Endothelial cell of umbilical vein (primary cell): ENCODE measurements at regions not wholly inside any gene's neighbourhood (a gene's known extent, or its start where the extent isn't known, plus 50 kb on each side); places are given as distances from the start of the nearest gene placed in this dataset.

Experiments used
- BruUV-seq: library from RNA; stranded (reverse); fragments of 400-500 nt; replicated peaks from 2 replicates; lab custom pipeline; 2021; lab: Mats Ljungman, UMichigan
- CTCF ChIA-PET: fragments of 300-600, 350-600 bp; sonication (Branson Sonifier 250); formaldehyde crosslinking; loops from one replicate; lab custom pipeline; 2021; ENCODE audit warnings: antibody characterized with exemption, inconsistent platforms; lab: Charles Lee
- POLR2A ChIA-PET: fragments of 300-600, 350-600 bp; sonication (Branson Sonifier 250); formaldehyde crosslinking; loops from one replicate; lab custom pipeline; 2021; ENCODE audit warnings: antibody characterized with exemption, inconsistent platforms; lab: Charles Lee
- DNase-seq: peaks from one replicate; pipeline ENCODE4 v3.0.0-alpha.2; 2011; ENCODE audit warnings: low read depth, low spot score
- FAIRE-seq: peaks from 2 replicates; lab custom pipeline; 2011; peaks lifted over from hg19 to GRCh38; lab: Jason Lieb, UNC
- H2AFZ ChIP-seq: 2 replicates; pipeline ENCODE4 v1.6.0; 2012; ENCODE audit warnings: low read depth, low read length, control low read depth, inconsistent platforms
- H3K27ac ChIP-seq: 2 replicates; pipeline ENCODE4 v1.5.1; 2011; ENCODE audit warnings: low read depth, mild to moderate bottlenecking, control low read depth, low read length, moderate library complexity; ENCODE audit not compliant: insufficient read depth
- H3K27me3 ChIP-seq, 2 experiments: 2 replicates each; pipeline versions ENCODE4 v1.6.0 to v1.6.1; 2011; ENCODE audit warnings: low read length in 2 of 2, mixed read lengths in 1 of 2; ENCODE audit not compliant: control insufficient read depth in 2 of 2, insufficient read depth in 2 of 2
- H3K36me3 ChIP-seq, 2 experiments: 2 replicates in 1 of 2; 3 replicates in 1 of 2; pipeline ENCODE4 v1.5.1; 2011; ENCODE audit warnings: low read length in 2 of 2, mild to moderate bottlenecking in 1 of 2, moderate library complexity in 1 of 2; ENCODE audit not compliant: control insufficient read depth in 2 of 2, insufficient read depth in 2 of 2; ENCODE audit errors: extremely low read depth in 1 of 2
- H3K4me1 ChIP-seq: 3 replicates; pipeline ENCODE4 v1.5.1; 2011; ENCODE audit warnings: mild to moderate bottlenecking, low read length; ENCODE audit not compliant: control insufficient read depth, insufficient read depth; ENCODE audit errors: extremely low read depth
- H3K4me2 ChIP-seq: 2 replicates; pipeline ENCODE4 v1.6.1; 2011; ENCODE audit warnings: low read length, control low read depth, mixed read lengths; ENCODE audit not compliant: insufficient read depth
- H3K4me3 ChIP-seq, 3 experiments: fragments of 200-600 bp in 1 of 3; sonication (generic), shearing (Covaris generic) in 1 of 3; replicated peaks in 1 of 3; 2 replicates each; pipeline ENCODE4 v1.5.1; 2011 to 2016; ENCODE audit warnings: control low read depth in 3 of 3, low read length in 3 of 3, mild to moderate bottlenecking in 2 of 3, inconsistent platforms in 1 of 3, low read depth in 1 of 3, moderate library complexity in 1 of 3; ENCODE audit not compliant: insufficient read depth in 1 of 3
- H3K79me2 ChIP-seq: 2 replicates; pipeline ENCODE4 v1.6.0; 2012; ENCODE audit warnings: low read length, inconsistent platforms; ENCODE audit not compliant: control insufficient read depth, insufficient read depth
- H3K9ac ChIP-seq: replicated peaks from 2 replicates; pipeline ENCODE3; 2011; ENCODE audit warnings: low read length, control low read depth; ENCODE audit not compliant: insufficient read depth; ENCODE audit errors: extremely low read depth
- H3K9me1 ChIP-seq: replicated peaks from 3 replicates; pipeline ENCODE4 v1.6.0; 2011; ENCODE audit warnings: mild to moderate bottlenecking, low read length; ENCODE audit not compliant: control insufficient read depth, insufficient read depth; ENCODE audit errors: extremely low read depth
- H3K9me3 ChIP-seq: replicated peaks from 2 replicates; pipeline ENCODE4 v1.5.1; 2012; ENCODE audit warnings: low read length, inconsistent platforms; ENCODE audit not compliant: control insufficient read depth, insufficient read depth
- H4K20me1 ChIP-seq: replicated peaks from 2 replicates; pipeline ENCODE3; 2011; ENCODE audit warnings: mild to moderate bottlenecking, low read length; ENCODE audit not compliant: control insufficient read depth, insufficient read depth; ENCODE audit errors: extremely low read depth
- EZH2 ChIP-seq: IDR thresholded peaks from 2 replicates; pipeline ENCODE4 v1.6.1; 2012; ENCODE audit warnings: borderline replicate concordance, low read depth, mild to moderate bottlenecking, moderate library complexity, low read length, inconsistent platforms; ENCODE audit not compliant: severe bottlenecking
- FOS ChIP-seq: IDR thresholded peaks from 2 replicates; pipeline ENCODE4 v1.6.1; 2011; ENCODE audit warnings: mild to moderate bottlenecking, low read length, moderate library complexity, borderline replicate concordance; ENCODE audit not compliant: insufficient read depth
- GATA2 ChIP-seq: IDR thresholded peaks from 2 replicates; pipeline ENCODE4 v1.7.0; 2011; ENCODE audit warnings: low read depth, mild to moderate bottlenecking, moderate library complexity, mixed read lengths, low read length; ENCODE audit not compliant: insufficient read length, insufficient read depth
- JUN ChIP-seq: IDR thresholded peaks from 2 replicates; pipeline ENCODE4 v1.6.1; 2011; ENCODE audit warnings: borderline replicate concordance, low read depth; ENCODE audit not compliant: insufficient read length, insufficient read depth
- MYC ChIP-seq: IDR thresholded peaks from one replicate; pipeline ENCODE4 v1.6.1; 2011; ENCODE audit warnings: mild to moderate bottlenecking, low read depth, low read length
- POLR2A ChIP-seq: IDR thresholded peaks from 2 replicates; pipeline ENCODE4 v1.6.1; 2012; ENCODE audit warnings: low read depth, mild to moderate bottlenecking, control low read depth, low read length
- POLR2AphosphoS5 ChIP-seq: IDR thresholded peaks from 2 replicates; pipeline ENCODE4 v1.6.1; 2012; ENCODE audit warnings: low read depth, mild to moderate bottlenecking, control low read depth, low read length, moderate library complexity; ENCODE audit not compliant: insufficient read depth
- dilution Hi-C: fragments of 300-500 bp; cut with MboI; formaldehyde crosslinking; loops from one replicate; pipeline ENCODE4 v1.15.0; 2019; ENCODE audit warnings: low sequenced_read_pairs; ENCODE audit not compliant: extremely low pct_ligation_motif_present
- intact Hi-C: fragments of 100-400 bp; cut with micrococcal nuclease; formaldehyde crosslinking; loops from one replicate; pipeline ENCODE4 v1.10.0; 2022
- TF ChIP-seq, protein P1 (sequence below): IDR thresholded peaks from 2 replicates; pipeline ENCODE4 v1.6.1; 2011; ENCODE audit not compliant: insufficient read depth, insufficient read length
- TF ChIP-seq, protein P2 (sequence below), 2 donors: IDR thresholded peaks; 1 replicate in 1 of 2; 2 replicates in 1 of 2; pipeline ENCODE4 v1.5.1; 2011; ENCODE audit warnings: low read length in 2 of 2, mild to moderate bottlenecking in 2 of 2, moderate library complexity in 2 of 2, control low read depth in 1 of 2, inconsistent platforms in 1 of 2, low read depth in 1 of 2; ENCODE audit not compliant: insufficient read depth in 1 of 2; ENCODE audit errors: extremely low read depth in 1 of 2

DNA sequence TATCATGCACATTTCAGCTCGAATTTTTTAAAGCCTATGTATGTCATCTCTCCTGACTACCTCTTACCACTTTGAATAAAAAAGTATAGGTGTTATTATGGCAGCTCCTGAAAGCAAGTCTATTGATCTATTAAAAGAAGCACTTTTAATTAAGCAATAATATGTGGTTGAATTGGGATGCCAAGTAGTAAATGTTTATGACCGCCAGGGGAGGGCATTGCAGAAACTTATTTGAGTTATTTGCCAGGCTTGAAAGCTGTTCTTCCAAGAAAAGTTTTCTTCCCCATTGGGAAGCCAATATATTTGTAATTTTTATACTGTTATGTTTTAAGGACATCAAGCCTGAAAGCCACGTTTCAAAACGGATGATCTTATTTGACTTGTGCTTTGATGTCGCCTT lies 88.1 kb upstream of the SOX21 start:
- H3K9me1 ChIP-seq = no peaks in the 10 kb centered on the region
- H3K9ac ChIP-seq = no peak overlapping the region
- no peaks in the 10 kb centered on the region for H3K27me3 ChIP-seq
- H3K4me2 ChIP-seq = no peak overlapping the region
- POLR2A ChIA-PET = no interaction called here
- no peaks in the 10 kb centered on the region for H3K4me1 ChIP-seq
- CTCF ChIA-PET = interaction anchor here (2.6 kb wide), 1 partner anchor 355 kb away, joined by 16 read pairs; no protein-coding TSS in a partner anchor
- no peak overlapping the region for H2AFZ ChIP-seq
- BruUV-seq = no TSS peak
- H3K9me3 ChIP-seq = no peaks in the 10 kb centered on the region
- H3K27ac ChIP-seq = no peak overlapping the region
- no peak overlapping the region for H3K4me3 ChIP-seq
- DNase-seq = no peak
- H3K36me3 ChIP-seq = no peaks in the 10 kb centered on the region
- no peak for TF ChIP-seq FOS
- no peak for TF ChIP-seq POLR2AphosphoS5
- no peak for TF ChIP-seq JUN
- TF ChIP-seq, protein P1, sequence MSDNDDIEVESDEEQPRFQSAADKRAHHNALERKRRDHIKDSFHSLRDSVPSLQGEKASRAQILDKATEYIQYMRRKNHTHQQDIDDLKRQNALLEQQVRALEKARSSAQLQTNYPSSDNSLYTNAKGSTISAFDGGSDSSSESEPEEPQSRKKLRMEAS = no peak
- TF ChIP-seq, protein P2, sequence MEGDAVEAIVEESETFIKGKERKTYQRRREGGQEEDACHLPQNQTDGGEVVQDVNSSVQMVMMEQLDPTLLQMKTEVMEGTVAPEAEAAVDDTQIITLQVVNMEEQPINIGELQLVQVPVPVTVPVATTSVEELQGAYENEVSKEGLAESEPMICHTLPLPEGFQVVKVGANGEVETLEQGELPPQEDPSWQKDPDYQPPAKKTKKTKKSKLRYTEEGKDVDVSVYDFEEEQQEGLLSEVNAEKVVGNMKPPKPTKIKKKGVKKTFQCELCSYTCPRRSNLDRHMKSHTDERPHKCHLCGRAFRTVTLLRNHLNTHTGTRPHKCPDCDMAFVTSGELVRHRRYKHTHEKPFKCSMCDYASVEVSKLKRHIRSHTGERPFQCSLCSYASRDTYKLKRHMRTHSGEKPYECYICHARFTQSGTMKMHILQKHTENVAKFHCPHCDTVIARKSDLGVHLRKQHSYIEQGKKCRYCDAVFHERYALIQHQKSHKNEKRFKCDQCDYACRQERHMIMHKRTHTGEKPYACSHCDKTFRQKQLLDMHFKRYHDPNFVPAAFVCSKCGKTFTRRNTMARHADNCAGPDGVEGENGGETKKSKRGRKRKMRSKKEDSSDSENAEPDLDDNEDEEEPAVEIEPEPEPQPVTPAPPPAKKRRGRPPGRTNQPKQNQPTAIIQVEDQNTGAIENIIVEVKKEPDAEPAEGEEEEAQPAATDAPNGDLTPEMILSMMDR (IDR thresholded peaks at IDR 0.05; ENCODE audit: extremely low read depth in 1 of 2, insufficient read depth in 1 of 2, low read depth in 1 of 2, low read length in 2 of 2) = no peak
- TF ChIP-seq GATA2 = no peak
- no peak for TF ChIP-seq EZH2
- no peak for TF ChIP-seq POLR2A
- no peak for TF ChIP-seq MYC
- H3K79me2 ChIP-seq = no peaks in the 10 kb centered on the region
- dilution Hi-C loops = no loop called here
- intact Hi-C loops = no loop called here
- FAIRE-seq = no peak
- H4K20me1 ChIP-seq = no peaks in the 10 kb centered on the region
